Prostate gland (tissue), 2 donors: ENCODE measurements at regions not wholly inside any gene's neighbourhood (a gene's known extent, or its start where the extent isn't known, plus 50 kb on each side); places are given as distances from the start of the nearest gene placed in this dataset.

Source experiments
- DNase-seq: peaks from one replicate; pipeline ENCODE4 v3.0.0-alpha.2; 2019; ENCODE audit warnings: low spot score
- H3K27ac ChIP-seq, 2 donors: fragments of 200-600 bp; sonication (generic); 2 replicates each; pipeline ENCODE4 v1.5.1; 2017 to 2019
- H3K27me3 ChIP-seq: fragments of 200-600 bp; sonication (generic); replicated peaks from 2 replicates; pipeline ENCODE4 v1.5.1; 2019; ENCODE audit not compliant: insufficient read depth
- H3K36me3 ChIP-seq, 2 donors: fragments of 200-600 bp; sonication (generic); 1 replicate in 1 of 2; 2 replicates in 1 of 2; pipeline versions ENCODE4 v1.5.1 to v1.8.1; 2017 to 2019
- H3K4me1 ChIP-seq: fragments of 200-600 bp; sonication (generic); replicated peaks from 2 replicates; pipeline ENCODE4 v1.5.1; 2019
- H3K4me3 ChIP-seq, 2 donors: fragments of 200-600 bp; sonication (generic); 2 replicates each; pipeline ENCODE4 v1.5.1; 2017 to 2019
- H3K9me3 ChIP-seq: fragments of 200-600 bp; sonication (generic); 2 replicates; pipeline ENCODE4 v1.5.1; 2017
- CTCF ChIP-seq, 4 experiments: fragments of 200-600 bp in 2 of 4; fragments of 450-650 bp in 2 of 4; sonication (generic) in 2 of 4; IDR thresholded peaks; 1 replicate in 3 of 4; 2 replicates in 1 of 4; pipeline ENCODE4 v1.5.1; 2016 to 2019; ENCODE audit warnings: antibody characterized with exemption in 4 of 4, mild to moderate bottlenecking in 2 of 4, moderate library complexity in 2 of 4
- POLR2A ChIP-seq: fragments of 450-650 bp; IDR thresholded peaks from one replicate; pipeline ENCODE4 v1.6.1; 2016; ENCODE audit warnings: antibody characterized with exemption, mild to moderate bottlenecking
- POLR2AphosphoS5 ChIP-seq: sonication (generic); formaldehyde crosslinking; IDR thresholded peaks from one replicate; pipeline ENCODE4 v1.6.1; 2017; ENCODE audit warnings: antibody characterized with exemption
- WGBS: methylation state at CpG from one replicate; pipeline ENCODE4 v1.1.5; 2018; 5-methylcytosine and 5-hydroxymethylcytosine counted together
- intact Hi-C: fragments of 100-400 bp; cut with DNase I; formaldehyde crosslinking; loops from one replicate; pipeline ENCODE4 v1.14.2; 2022

GRCh38 chr5:175351126-175351525 lies 92.9 kb downstream of the DRD1 start:
- H3K27ac ChIP-seq = no peak overlapping the region
- H3K4me3 ChIP-seq = no peak overlapping the region
- no peaks in the 10 kb centered on the region for H3K4me1 ChIP-seq
- no peaks in the 10 kb centered on the region for H3K27me3 ChIP-seq
- no peak for DNase-seq
- intact Hi-C loops = no loop called here
- H3K9me3 ChIP-seq = no peaks in the 10 kb centered on the region
- H3K36me3 ChIP-seq = no peaks in the 10 kb centered on the region
- 66% methylated on average over 6 of the region's 7 CpGs for WGBS
- TF ChIP-seq POLR2AphosphoS5 = no peak
- no peak for TF ChIP-seq CTCF (IDR thresholded peaks at IDR 0.05)
- TF ChIP-seq POLR2A = no peak

GRCh38 chr5:175347931-175348330 lies 96.1 kb downstream of the DRD1 start:
- DNase-seq = no peak
- Histone ChIP-seq H3K9me3 (no peaks in the 10 kb centered on the region), H3K36me3 (no peaks in the 10 kb centered on the region), H3K4me1 (no peaks in the 10 kb centered on the region), H3K4me3 (no peak overlapping the region), H3K27me3 (no peaks in the 10 kb centered on the region), H3K27ac (no peak overlapping the region)
- no peak for TF ChIP-seq CTCF (IDR thresholded peaks at IDR 0.05)
- no peak for TF ChIP-seq POLR2A
- no peak for TF ChIP-seq POLR2AphosphoS5
- WGBS = 25% methylated on average over 1 of the region's 1 CpG
- intact Hi-C loops = no loop called here

GRCh38 chr5:175347027-175347426 lies 97.0 kb downstream of the DRD1 start:
- no peak for TF ChIP-seq POLR2AphosphoS5
- no peak for TF ChIP-seq CTCF (IDR thresholded peaks at IDR 0.05)
- no peak for TF ChIP-seq POLR2A
- 26% methylated on average over 5 of the region's 5 CpGs for WGBS
- no peak for DNase-seq
- Histone ChIP-seq H3K4me1 (no peaks in the 10 kb centered on the region), H3K4me3 (no peak overlapping the region), H3K9me3 (no peaks in the 10 kb centered on the region), H3K27me3 (no peaks in the 10 kb centered on the region), H3K27ac (no peak overlapping the region), H3K36me3 (no peaks in the 10 kb centered on the region)
- intact Hi-C loops = no loop called here

GRCh38 chr5:175344331-175345195 lies 99.4 kb downstream of the DRD1 start:
- intact Hi-C loops = no loop called here
- TF ChIP-seq POLR2AphosphoS5 = no peak
- TF ChIP-seq POLR2A = no peak
- TF ChIP-seq CTCF (IDR thresholded peaks at IDR 0.05) = no peak
- H3K36me3 ChIP-seq = no peaks in the 10 kb centered on the region
- 32% methylated on average over 4 of the region's 4 CpGs for WGBS
- H3K4me3 ChIP-seq = no peak overlapping the region
- no peaks in the 10 kb centered on the region for H3K27me3 ChIP-seq
- no peaks in the 10 kb centered on the region for H3K9me3 ChIP-seq
- H3K27ac ChIP-seq = no peak overlapping the region
- H3K4me1 ChIP-seq = no peaks in the 10 kb centered on the region
- peak; percentile 57 for DNase-seq

- 88% methylated on average over 2 of the region's 2 CpGs for WGBS
Observed at GRCh38 chr5:175343308-175343707, 100.7 kb downstream of the DRD1 start.

More at GRCh38 chr5:175343308-175343707, 100.7 kb downstream of the DRD1 start:
- no peaks in the 10 kb centered on the region for H3K27me3 ChIP-seq
- H3K36me3 ChIP-seq = no peaks in the 10 kb centered on the region
- no peak overlapping the region for H3K4me3 ChIP-seq
- DNase-seq = no peak
- TF ChIP-seq POLR2AphosphoS5 (no peak), CTCF (IDR thresholded peaks at IDR 0.05) (no peak), POLR2A (no peak)
- no peak overlapping the region for H3K27ac ChIP-seq
- H3K9me3 ChIP-seq = no peaks in the 10 kb centered on the region
- intact Hi-C loops = no loop called here
- no peaks in the 10 kb centered on the region for H3K4me1 ChIP-seq
